ENCODE measurements at regions not wholly inside any gene's neighbourhood (a gene's known extent, or its start where the extent isn't known, plus 50 kb on each side); places are given as distances from the start of the nearest gene placed in this dataset.

GRCh38 chr10:123250640-123251039 is 96.4 kb downstream of the BUB3 start (continued):
- TF ChIP-seq ATF2 (IDR thresholded peaks at IDR 0.05; ENCODE audit: low read length): no peak
- no peak for TF ChIP-seq CHD1 (IDR thresholded peaks at IDR 0.05; ENCODE audit: low read depth, low read length)

All from H1 (cell line).